Ascending aorta (tissue), 2 donors: ENCODE measurements at regions not wholly inside any gene's neighbourhood (a gene's known extent, or its start where the extent isn't known, plus 50 kb on each side); places are given as distances from the start of the nearest gene placed in this dataset.
A peak's percentile ranks its signal among the peaks of the same experiment; 100 is the strongest.

Experiments used
- DNase-seq, 2 donors: peaks; one replicate each; pipeline ENCODE4 v3.0.0-alpha.2; 2019; ENCODE audit warnings: low spot score in 2 of 2
- H3K27ac ChIP-seq, 2 donors: fragments of 200-600 bp; sonication (generic); one replicate each; pipeline ENCODE4 v1.5.1; 2016 to 2017; ENCODE audit warnings: mild to moderate bottlenecking in 1 of 2
- H3K27me3 ChIP-seq: fragments of 200-600 bp; sonication (generic); one replicate; pipeline ENCODE4 v1.5.1; 2017
- H3K36me3 ChIP-seq, 2 donors: fragments of 200-600 bp; sonication (generic); one replicate each; pipeline ENCODE4 v1.5.1; 2016
- H3K4me1 ChIP-seq, 2 donors: fragments of 200-600 bp; sonication (generic); one replicate each; pipeline ENCODE4 v1.5.1; 2016 to 2017; ENCODE audit warnings: mild to moderate bottlenecking in 1 of 2
- H3K4me3 ChIP-seq, 2 donors: fragments of 200-600 bp; sonication (generic); one replicate each; pipeline ENCODE4 v1.5.1; 2016 to 2017; ENCODE audit warnings: mild to moderate bottlenecking in 1 of 2
- H3K9me3 ChIP-seq, 2 donors: fragments of 200-600 bp; sonication (generic); one replicate each; pipeline ENCODE4 v1.5.1; 2016
- CTCF ChIP-seq, 3 experiments: fragments of 200-600 bp in 2 of 3; fragments of 450-650 bp in 1 of 3; sonication (generic) in 2 of 3; IDR thresholded peaks; one replicate each; pipeline ENCODE4 v1.5.1; 2016 to 2019; ENCODE audit warnings: antibody characterized with exemption in 3 of 3, mild to moderate bottlenecking in 1 of 3, moderate library complexity in 1 of 3
- intact Hi-C: fragments of 100-400 bp; cut with DNase I; formaldehyde crosslinking; loops from one replicate; pipeline ENCODE4 v1.15.1; 2023

GRCh38 chr3:43894176-43895049 lies 203.7 kb downstream of the ABHD5 start:
- intact Hi-C loops = loop anchor here (2.0 kb wide), 1 partner anchor 124 kb away; no protein-coding TSS in a partner anchor
- peak in 1 of 2 donors; percentile 80 for DNase-seq
- H3K27ac ChIP-seq = peak overlapping the region; percentile 54 to 74

GRCh38 chr3:43895573-43895972 lies 204.8 kb downstream of the ABHD5 start:
- Histone ChIP-seq H3K36me3 (no peaks in the 10 kb centered on the region), H3K4me3 (no peak overlapping the region), H3K27me3 (no peaks in the 10 kb centered on the region), H3K27ac (no peak overlapping the region), H3K9me3 (no peaks in the 10 kb centered on the region), H3K4me1 (no peaks in the 10 kb centered on the region)
- intact Hi-C loops = loop anchor here (2.0 kb wide), 1 partner anchor 125 kb away; no protein-coding TSS in a partner anchor
- no peak for TF ChIP-seq CTCF (IDR thresholded peaks at IDR 0.05)
- no peak for DNase-seq

More at GRCh38 chr3:43894176-43895049, 203.7 kb downstream of the ABHD5 start:
- TF ChIP-seq CTCF (IDR thresholded peaks at IDR 0.05) = no peak
- H3K36me3 ChIP-seq = no peaks in the 10 kb centered on the region
- no peaks in the 10 kb centered on the region for H3K9me3 ChIP-seq
- no peaks in the 10 kb centered on the region for H3K4me1 ChIP-seq
- no peaks in the 10 kb centered on the region for H3K27me3 ChIP-seq
- H3K4me3 ChIP-seq = peak overlapping the region; percentile 47 to 64

GRCh38 chr3:43902415-43902814 lies 211.7 kb downstream of the ABHD5 start:
- no peaks in the 10 kb centered on the region for H3K36me3 ChIP-seq
- no peaks in the 10 kb centered on the region for H3K9me3 ChIP-seq
- intact Hi-C loops = no loop called here

GRCh38 chr3:43905157-43905556 lies 214.4 kb downstream of the ABHD5 start:
- H3K4me3 ChIP-seq = no peak overlapping the region
- no peaks in the 10 kb centered on the region for H3K36me3 ChIP-seq
- no peaks in the 10 kb centered on the region for H3K4me1 ChIP-seq
- no peak for TF ChIP-seq CTCF (IDR thresholded peaks at IDR 0.05)
- DNase-seq = no peak
- no peaks in the 10 kb centered on the region for H3K9me3 ChIP-seq
- H3K27ac ChIP-seq = no peak overlapping the region
- intact Hi-C loops = no loop called here
- H3K27me3 ChIP-seq = no peaks in the 10 kb centered on the region

More at GRCh38 chr3:43902415-43902814, 211.7 kb downstream of the ABHD5 start:
- Histone ChIP-seq H3K4me1 (no peaks in the 10 kb centered on the region), H3K27me3 (no peaks in the 10 kb centered on the region), H3K4me3 (no peak overlapping the region), H3K27ac (no peak overlapping the region)
- DNase-seq = no peak
- TF ChIP-seq CTCF (IDR thresholded peaks at IDR 0.05) = no peak

GRCh38 chr3:43906849-43907507 lies 216.2 kb downstream of the ABHD5 start:
- DNase-seq = no peak
- Histone ChIP-seq H3K36me3 (no peaks in the 10 kb centered on the region), H3K4me1 (no peaks in the 10 kb centered on the region), H3K4me3 (no peak overlapping the region), H3K27ac (no peak overlapping the region), H3K9me3 (no peaks in the 10 kb centered on the region), H3K27me3 (no peaks in the 10 kb centered on the region)
- TF ChIP-seq CTCF (IDR thresholded peaks at IDR 0.05) = no peak
- intact Hi-C loops = no loop called here
